Ascending aorta (tissue), 2 donors: ENCODE measurements at regions not wholly inside any gene's neighbourhood (a gene's known extent, or its start where the extent isn't known, plus 50 kb on each side); places are given as distances from the start of the nearest gene placed in this dataset.

Experiments used
- DNase-seq, 2 donors: peaks; one replicate each; pipeline ENCODE4 v3.0.0-alpha.2; 2019; ENCODE audit warnings: low spot score in 2 of 2
- H3K27ac ChIP-seq, 2 donors: fragments of 200-600 bp; sonication (generic); one replicate each; pipeline ENCODE4 v1.5.1; 2016 to 2017; ENCODE audit warnings: mild to moderate bottlenecking in 1 of 2
- H3K27me3 ChIP-seq: fragments of 200-600 bp; sonication (generic); one replicate; pipeline ENCODE4 v1.5.1; 2017
- H3K36me3 ChIP-seq, 2 donors: fragments of 200-600 bp; sonication (generic); one replicate each; pipeline ENCODE4 v1.5.1; 2016
- H3K4me1 ChIP-seq, 2 donors: fragments of 200-600 bp; sonication (generic); one replicate each; pipeline ENCODE4 v1.5.1; 2016 to 2017; ENCODE audit warnings: mild to moderate bottlenecking in 1 of 2
- H3K4me3 ChIP-seq, 2 donors: fragments of 200-600 bp; sonication (generic); one replicate each; pipeline ENCODE4 v1.5.1; 2016 to 2017; ENCODE audit warnings: mild to moderate bottlenecking in 1 of 2
- H3K9me3 ChIP-seq, 2 donors: fragments of 200-600 bp; sonication (generic); one replicate each; pipeline ENCODE4 v1.5.1; 2016
- intact Hi-C: fragments of 100-400 bp; cut with DNase I; formaldehyde crosslinking; loops from one replicate; pipeline ENCODE4 v1.15.1; 2023
- TF ChIP-seq, protein P1 (sequence below), 3 experiments: fragments of 200-600 bp in 2 of 3; fragments of 450-650 bp in 1 of 3; sonication (generic) in 2 of 3; IDR thresholded peaks; one replicate each; pipeline ENCODE4 v1.5.1; 2016 to 2019; ENCODE audit warnings: antibody characterized with exemption in 3 of 3, mild to moderate bottlenecking in 1 of 3, moderate library complexity in 1 of 3

DNA sequence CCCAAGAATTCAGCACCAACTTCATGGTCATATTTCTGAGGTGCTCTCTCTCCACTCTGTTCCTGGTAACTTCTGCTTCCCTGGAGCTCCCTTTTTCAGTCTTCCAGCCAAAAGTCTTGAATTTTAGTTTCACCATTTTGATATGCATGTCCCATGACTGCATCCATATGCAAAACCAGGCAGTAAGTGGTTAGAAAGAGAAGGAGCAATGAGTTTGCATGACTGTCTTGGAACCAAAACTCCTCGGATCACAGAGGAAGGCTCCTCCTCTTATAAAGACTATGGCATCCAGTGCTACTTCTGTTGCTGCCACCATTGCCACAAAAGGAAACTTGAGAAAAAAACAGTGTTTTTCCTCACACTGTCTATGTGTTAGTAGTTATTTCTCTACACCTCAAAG lies 269.1 kb upstream of the GLI3 start:
- TF ChIP-seq, protein P1, sequence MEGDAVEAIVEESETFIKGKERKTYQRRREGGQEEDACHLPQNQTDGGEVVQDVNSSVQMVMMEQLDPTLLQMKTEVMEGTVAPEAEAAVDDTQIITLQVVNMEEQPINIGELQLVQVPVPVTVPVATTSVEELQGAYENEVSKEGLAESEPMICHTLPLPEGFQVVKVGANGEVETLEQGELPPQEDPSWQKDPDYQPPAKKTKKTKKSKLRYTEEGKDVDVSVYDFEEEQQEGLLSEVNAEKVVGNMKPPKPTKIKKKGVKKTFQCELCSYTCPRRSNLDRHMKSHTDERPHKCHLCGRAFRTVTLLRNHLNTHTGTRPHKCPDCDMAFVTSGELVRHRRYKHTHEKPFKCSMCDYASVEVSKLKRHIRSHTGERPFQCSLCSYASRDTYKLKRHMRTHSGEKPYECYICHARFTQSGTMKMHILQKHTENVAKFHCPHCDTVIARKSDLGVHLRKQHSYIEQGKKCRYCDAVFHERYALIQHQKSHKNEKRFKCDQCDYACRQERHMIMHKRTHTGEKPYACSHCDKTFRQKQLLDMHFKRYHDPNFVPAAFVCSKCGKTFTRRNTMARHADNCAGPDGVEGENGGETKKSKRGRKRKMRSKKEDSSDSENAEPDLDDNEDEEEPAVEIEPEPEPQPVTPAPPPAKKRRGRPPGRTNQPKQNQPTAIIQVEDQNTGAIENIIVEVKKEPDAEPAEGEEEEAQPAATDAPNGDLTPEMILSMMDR (IDR thresholded peaks at IDR 0.05), result no peak
- H3K9me3 ChIP-seq, result no peaks in the 10 kb centered on the region
- H3K27ac ChIP-seq, result no peak overlapping the region
- H3K4me1 ChIP-seq, result no peaks in the 10 kb centered on the region
- intact Hi-C loops, result no loop called here
- H3K36me3 ChIP-seq, result no peaks in the 10 kb centered on the region
- no peak overlapping the region for H3K4me3 ChIP-seq
- no peaks in the 10 kb centered on the region for H3K27me3 ChIP-seq
- DNase-seq, result no peak

DNA sequence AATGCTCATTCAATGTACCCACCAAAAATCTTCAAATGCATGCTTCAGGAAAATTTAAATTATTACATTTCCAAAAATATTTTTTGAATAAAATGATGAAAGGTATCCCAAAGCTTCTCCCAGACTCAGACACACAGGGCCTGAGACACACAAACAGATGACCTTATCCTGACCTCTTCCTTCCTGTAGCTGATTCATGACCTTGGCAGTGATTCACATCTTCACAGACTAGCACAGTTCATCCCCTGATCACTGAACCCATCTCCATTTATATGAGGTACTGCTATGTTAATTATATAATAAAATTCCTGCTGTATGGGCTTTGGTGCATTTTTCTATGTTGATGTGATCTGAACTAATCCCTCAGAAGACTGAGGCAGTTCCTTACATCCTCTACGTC lies 265.0 kb upstream of the GLI3 start:
- H3K27ac ChIP-seq, result no peak overlapping the region
- no peak overlapping the region for H3K4me3 ChIP-seq
- no peaks in the 10 kb centered on the region for H3K9me3 ChIP-seq
- intact Hi-C loops, result no loop called here
- H3K36me3 ChIP-seq, result no peaks in the 10 kb centered on the region
- TF ChIP-seq, protein P1 (IDR thresholded peaks at IDR 0.05), result no peak
- no peaks in the 10 kb centered on the region for H3K4me1 ChIP-seq
- no peak for DNase-seq
- no peaks in the 10 kb centered on the region for H3K27me3 ChIP-seq

DNA sequence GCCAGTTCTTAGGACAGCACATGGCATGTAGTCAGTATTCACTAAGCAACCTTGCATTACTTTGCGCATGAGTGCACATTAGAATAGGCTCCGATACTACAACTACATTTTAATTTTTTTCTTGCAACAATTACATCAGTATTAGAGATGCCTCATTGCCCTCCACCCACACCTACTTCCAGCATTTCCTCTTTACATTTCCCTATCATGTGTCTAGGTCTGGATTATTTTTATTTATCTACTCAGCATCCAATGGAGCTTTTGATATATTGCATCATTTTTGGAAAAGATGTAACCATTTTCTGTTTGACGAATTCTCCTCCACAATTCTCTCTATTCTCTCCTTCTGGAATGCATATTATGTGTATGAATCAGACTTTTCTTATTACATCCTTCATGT lies 258.2 kb upstream of the GLI3 start:
- Histone ChIP-seq H3K27ac (no peak overlapping the region), H3K4me3 (no peak overlapping the region), H3K27me3 (no peaks in the 10 kb centered on the region), H3K9me3 (no peaks in the 10 kb centered on the region), H3K4me1 (peaks cover 4 to 6% of the 10 kb centered on the region in 2 donors), H3K36me3 (no peaks in the 10 kb centered on the region)
- intact Hi-C loops, result no loop called here
- no peak for DNase-seq
- TF ChIP-seq, protein P1 (IDR thresholded peaks at IDR 0.05), result no peak

DNA sequence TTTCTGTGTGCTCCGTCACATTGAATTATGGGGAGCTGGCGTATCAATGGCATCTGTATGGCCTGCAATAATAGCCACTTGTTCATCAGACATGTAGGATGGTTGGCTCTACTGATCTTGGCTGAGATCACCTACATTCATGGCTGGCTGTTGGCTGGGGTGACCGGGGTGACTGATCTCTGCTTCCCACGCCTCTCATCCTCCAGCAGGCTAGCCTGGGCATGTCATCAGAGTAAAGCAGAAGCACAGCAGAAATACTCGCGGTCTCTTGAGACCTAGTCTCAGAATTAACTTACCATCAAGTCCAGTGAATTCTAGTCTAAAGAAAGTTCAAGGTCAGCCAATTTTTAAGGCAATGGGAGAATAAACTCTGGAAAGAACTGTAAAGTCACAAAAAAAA lies 257.7 kb upstream of the GLI3 start:
- intact Hi-C loops, result no loop called here
- Histone ChIP-seq H3K36me3 (no peaks in the 10 kb centered on the region), H3K9me3 (no peaks in the 10 kb centered on the region), H3K27ac (no peak overlapping the region), H3K4me1 (peaks cover 4 to 6% of the 10 kb centered on the region in 2 donors), H3K4me3 (no peak overlapping the region), H3K27me3 (no peaks in the 10 kb centered on the region)
- DNase-seq, result no peak
- TF ChIP-seq, protein P1 (IDR thresholded peaks at IDR 0.05), result no peak

- Histone ChIP-seq H3K36me3 (no peaks in the 10 kb centered on the region), H3K27me3 (no peaks in the 10 kb centered on the region), H3K9me3 (no peaks in the 10 kb centered on the region), H3K4me3 (peak overlapping the region; percentile 45 to 70), H3K27ac (peak overlapping the region in 1 of 2 donors; percentile 1), H3K4me1 (peaks cover 4 to 6% of the 10 kb centered on the region in 2 donors)
- TF ChIP-seq, protein P1 (IDR thresholded peaks at IDR 0.05), result no peak
- DNase-seq, result no peak
- intact Hi-C loops, result no loop called here
These were observed 257.2 kb upstream of the GLI3 start for GRCh38 chr7:42494199-42494710.
